ENCODE measurements at regions not wholly inside any gene's neighbourhood (a gene's known extent, or its start where the extent isn't known, plus 50 kb on each side); places are given as distances from the start of the nearest gene placed in this dataset.
A peak's percentile ranks its signal among the peaks of the same experiment; 100 is the strongest.
"Not testable (repeated sequence)": the region's sequence is repeated elsewhere in the genome, so short reads cannot be mapped to it uniquely, and the experiment has no call there.

- intact Hi-C loops (cut with DNase I), result loop anchor here (2.0 to 10.0 kb wide), 5 partner anchors 147 to 900 kb away; partner anchors contain the start of gene OR2H2 (in 2 of the 2)
- DNase-seq, ATAC-seq: not testable (repeated sequence)
Measured at GRCh38 chr6:28687309-28687981, 161.8 kb downstream of the GPX5 start.

- DNase-seq; ATAC-seq; intact Hi-C loops (cut with DNase I): not testable (repeated sequence)
Measured at GRCh38 chr6:28691991-28692390, 166.3 kb downstream of the GPX5 start.

GRCh38 chr6:28693033-28693750, 167.5 kb downstream of the GPX5 start:
- DNase-seq (no peak), ATAC-seq (peak in 1 of 2 donors; percentile 24)
- intact Hi-C loops (cut with DNase I), result no loop called here

GRCh38 chr6:28693751-28694443, 168.2 kb downstream of the GPX5 start:
- intact Hi-C loops (cut with DNase I), result no loop called here
- ATAC-seq (no peak), DNase-seq (no peak)

GRCh38 chr6:28695715-28696114, 170.0 kb downstream of the GPX5 start:
- intact Hi-C loops (cut with DNase I), result no loop called here
- ATAC-seq, result peak in 1 of 2 donors; percentile 65
- no peak for DNase-seq

- ATAC-seq (no peak), DNase-seq (no peak)
- intact Hi-C loops (cut with DNase I), result no loop called here
Measured at GRCh38 chr6:28696167-28696566, 170.5 kb downstream of the GPX5 start.

- ATAC-seq (no peak), DNase-seq (no peak)
- intact Hi-C loops (cut with DNase I), result no loop called here
Measured at GRCh38 chr6:28696682-28697081, 171.0 kb downstream of the GPX5 start.

- intact Hi-C loops (cut with DNase I), result no loop called here
- no peak for ATAC-seq
- DNase-seq, result no peak
Measured at GRCh38 chr6:28707387-28708282, 182.0 kb downstream of the GPX5 start.

GRCh38 chr6:28709478-28710349, 184.0 kb downstream of the GPX5 start:
- intact Hi-C loops (cut with DNase I), result no loop called here
- ATAC-seq (no peak), DNase-seq (no peak)

GRCh38 chr6:28710466-28711191, 184.9 kb downstream of the GPX5 start:
- no peak for DNase-seq
- ATAC-seq, result no peak
- intact Hi-C loops (cut with DNase I), result no loop called here

- no peak for ATAC-seq
- intact Hi-C loops (cut with DNase I), result no loop called here
- DNase-seq, result no peak
Measured at GRCh38 chr6:28711325-28711724, 185.6 kb downstream of the GPX5 start.

GRCh38 chr6:28711788-28712341, 186.2 kb downstream of the GPX5 start:
- intact Hi-C loops (cut with DNase I), result no loop called here

GRCh38 chr6:28712982-28713381, 187.3 kb downstream of the GPX5 start:
- intact Hi-C loops (cut with DNase I), result no loop called here
- ATAC-seq, result no peak
- DNase-seq, result no peak

More at GRCh38 chr6:28711788-28712341, 186.2 kb downstream of the GPX5 start:
- DNase-seq, result no peak
- ATAC-seq, result no peak

- no peak for ATAC-seq
- intact Hi-C loops (cut with DNase I), result no loop called here
Measured at GRCh38 chr6:28719275-28719940, 193.7 kb downstream of the GPX5 start.

GRCh38 chr6:28720357-28721231, 194.9 kb downstream of the GPX5 start:
- DNase-seq (no peak), ATAC-seq (no peak)
- intact Hi-C loops (cut with DNase I), result no loop called here

More at GRCh38 chr6:28719275-28719940, 193.7 kb downstream of the GPX5 start:
- no peak for DNase-seq

- intact Hi-C loops (cut with DNase I), result no loop called here
- ATAC-seq (no peak), DNase-seq (no peak)
Measured at GRCh38 chr6:28721372-28721771, 195.7 kb downstream of the GPX5 start.

Data from left cardiac atrium (tissue), 4 donors.